Amygdala (tissue), 56 donors: ENCODE measurements at regions not wholly inside any gene's neighbourhood (a gene's known extent, or its start where the extent isn't known, plus 50 kb on each side); places are given as distances from the start of the nearest gene placed in this dataset.
"Not testable (repeated sequence)": the region's sequence is repeated elsewhere in the genome, so short reads cannot be mapped to it uniquely, and the experiment has no call there.

Experiments used
- DNase-seq, 56 donors: peaks; one replicate each; lab custom pipeline; 2025; lab: John Stamatoyannopoulos, UW

DNA sequence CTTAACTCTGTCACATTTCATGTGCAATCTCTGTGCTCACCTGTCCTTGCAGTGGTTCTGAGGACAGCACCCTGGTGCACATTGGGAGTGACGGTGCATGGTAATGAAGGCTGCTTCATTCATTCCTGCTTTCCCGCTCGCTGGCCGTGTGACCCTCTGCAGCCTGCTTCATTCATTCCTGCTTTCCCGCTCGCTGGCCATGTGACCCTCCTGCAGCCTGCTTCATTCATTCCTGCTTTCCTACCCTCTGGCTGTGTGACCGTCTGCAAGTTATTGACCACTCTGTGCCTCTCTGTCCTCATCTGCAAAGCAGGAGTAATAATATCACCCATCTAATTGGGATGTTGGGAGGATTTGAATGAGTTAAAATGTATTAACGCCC lies 189.1 kb upstream of the TMEM132C start:
- DNase-seq = no peak

DNA sequence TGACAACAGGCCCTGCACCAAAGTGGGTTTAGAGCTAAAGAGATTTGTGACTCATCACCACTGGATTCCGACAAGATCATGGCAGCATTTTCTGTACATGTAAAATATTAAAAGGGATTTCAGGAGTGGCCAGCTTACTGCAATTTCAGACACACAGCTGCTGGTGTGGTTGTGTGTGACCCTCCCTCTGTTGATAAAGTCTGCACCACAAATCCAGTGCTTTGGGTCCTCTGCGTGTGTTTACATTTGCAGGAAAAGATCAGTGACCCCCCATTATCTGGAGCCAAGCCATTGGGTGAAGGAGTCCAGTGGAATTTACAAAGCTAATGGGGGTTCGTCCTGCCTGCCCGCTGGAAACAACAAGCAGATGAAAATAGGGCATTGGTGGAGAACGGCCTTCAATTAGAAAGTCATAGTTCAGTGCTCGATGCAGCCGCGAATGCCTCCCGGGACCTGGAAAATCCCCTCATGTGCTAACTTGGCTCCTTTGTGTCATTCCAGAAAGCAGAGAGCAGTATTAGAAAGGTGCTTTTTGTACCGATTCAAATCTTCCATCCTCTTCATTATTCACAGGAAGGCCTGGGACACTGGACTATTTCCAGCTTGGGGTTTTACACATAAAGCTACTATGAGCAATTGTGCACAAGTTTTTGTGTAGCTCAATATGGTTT lies 188.5 kb upstream of the TMEM132C start:
- DNase-seq = no peak

DNA sequence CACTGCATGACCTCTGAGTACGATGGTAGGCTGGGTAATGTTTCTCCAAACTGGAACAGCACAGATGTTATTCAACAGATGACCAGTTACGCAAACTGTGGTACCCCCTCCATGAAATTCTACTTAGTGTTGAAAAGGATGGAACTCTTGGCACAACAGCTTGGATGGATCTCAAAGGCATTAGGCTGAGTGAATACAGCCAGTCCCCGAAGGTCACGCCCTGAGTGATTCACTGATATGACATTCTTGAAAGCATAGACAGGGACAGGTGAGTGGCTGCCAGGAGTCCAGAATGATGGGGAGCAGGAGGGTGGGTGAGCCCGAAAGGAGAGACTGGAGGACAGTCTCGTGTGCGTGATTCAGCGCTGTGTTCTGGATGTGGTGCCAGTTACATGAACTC lies 187.5 kb upstream of the TMEM132C start:
- no peak for DNase-seq

DNA sequence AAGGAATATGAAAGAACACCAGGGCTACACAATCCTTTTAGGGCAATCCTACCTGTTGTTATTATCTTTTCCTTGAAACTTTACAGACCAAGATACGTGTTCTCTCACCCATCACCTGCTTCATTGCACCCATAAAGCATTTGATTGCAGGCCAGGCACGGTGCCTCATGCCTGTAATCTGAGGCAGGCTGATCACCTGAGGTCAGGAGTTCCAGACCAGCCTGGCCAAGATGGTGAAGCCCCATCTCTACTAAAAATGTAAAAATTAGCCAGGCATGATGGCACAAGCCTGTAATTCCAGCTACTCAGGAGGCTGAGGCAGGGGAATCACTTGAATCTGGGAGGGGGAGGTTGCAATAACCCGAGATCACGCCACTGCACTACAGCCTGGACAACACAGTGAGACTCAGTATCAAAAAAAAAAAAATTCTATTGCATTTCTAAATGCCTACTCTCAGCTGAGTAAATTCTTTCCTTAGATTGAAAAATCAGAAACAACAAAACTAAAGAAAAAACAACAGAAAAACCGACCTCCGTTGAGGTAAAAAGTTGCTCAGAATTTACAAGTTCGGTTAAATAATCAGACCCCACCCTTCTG lies 183.7 kb upstream of the TMEM132C start:
- DNase-seq = no peak

DNA sequence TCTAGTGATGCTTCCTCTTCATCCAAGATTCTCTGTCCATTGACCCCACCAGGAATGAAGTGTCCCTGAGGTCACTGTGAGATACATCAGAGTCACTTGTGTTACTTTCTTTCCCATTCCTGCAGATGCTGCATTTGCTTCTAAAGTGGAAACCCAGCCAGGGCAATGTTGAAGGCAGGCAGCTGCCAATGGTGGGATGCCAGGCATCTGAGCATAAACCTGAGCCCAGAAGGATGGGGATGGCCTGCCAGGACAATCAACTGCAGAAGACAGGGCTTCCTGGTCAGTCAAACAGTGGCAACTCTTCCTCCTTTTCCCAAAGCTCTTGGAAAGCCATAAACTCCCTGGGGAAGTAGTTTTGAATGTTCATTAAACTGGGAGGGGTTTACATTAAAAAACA lies 178.0 kb upstream of the TMEM132C start:
- DNase-seq = no peak

DNA sequence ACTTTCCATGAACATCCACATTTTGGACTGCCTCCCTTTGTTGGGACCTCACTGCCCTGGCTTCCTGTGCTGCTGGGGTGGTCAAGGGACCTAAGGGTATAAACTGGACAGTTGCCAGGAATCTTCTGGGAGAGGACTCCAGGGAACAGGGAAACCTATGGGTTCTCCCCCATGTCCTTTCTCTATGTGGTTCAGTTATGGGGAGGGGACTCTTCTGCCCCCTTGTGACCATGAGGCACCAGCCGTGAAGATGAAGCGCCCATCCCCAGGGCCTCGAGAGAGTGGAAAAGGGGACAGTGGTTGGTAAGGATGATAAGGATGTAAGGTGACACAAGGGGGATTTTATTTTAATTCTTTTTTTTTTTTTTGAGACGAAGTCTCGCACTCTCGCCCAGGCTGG lies 177.0 kb upstream of the TMEM132C start:
- DNase-seq = no peak

DNA sequence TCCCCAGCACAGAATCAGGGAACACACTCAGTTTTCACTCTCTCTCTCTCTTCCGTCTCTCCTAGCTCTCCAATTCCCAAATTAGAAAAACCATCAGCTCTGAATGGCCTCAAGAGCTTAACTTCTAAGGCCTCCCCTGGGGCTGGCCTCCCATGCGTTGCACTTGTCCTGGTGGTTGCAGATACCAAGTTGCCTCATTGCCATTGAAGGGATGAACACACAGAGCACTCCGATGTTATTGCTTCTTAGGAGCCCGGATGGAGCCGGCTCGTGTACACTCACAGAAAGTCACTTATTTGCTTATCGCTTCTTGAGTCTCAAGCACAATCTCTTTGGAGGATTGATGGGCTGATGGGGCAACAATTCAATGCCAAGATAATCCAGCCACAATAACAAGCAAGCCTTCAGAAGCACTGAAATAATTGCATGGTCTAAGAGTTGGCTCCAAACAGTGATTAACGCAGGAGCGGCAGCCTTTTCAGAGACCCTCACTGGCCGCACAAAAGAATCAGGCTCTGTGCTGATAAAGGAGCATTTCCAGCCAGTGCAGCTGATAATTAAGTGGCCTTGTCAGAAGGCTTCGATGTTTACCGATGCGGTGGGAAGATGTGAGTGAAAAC lies 175.8 kb upstream of the TMEM132C start:
- no peak for DNase-seq

DNA sequence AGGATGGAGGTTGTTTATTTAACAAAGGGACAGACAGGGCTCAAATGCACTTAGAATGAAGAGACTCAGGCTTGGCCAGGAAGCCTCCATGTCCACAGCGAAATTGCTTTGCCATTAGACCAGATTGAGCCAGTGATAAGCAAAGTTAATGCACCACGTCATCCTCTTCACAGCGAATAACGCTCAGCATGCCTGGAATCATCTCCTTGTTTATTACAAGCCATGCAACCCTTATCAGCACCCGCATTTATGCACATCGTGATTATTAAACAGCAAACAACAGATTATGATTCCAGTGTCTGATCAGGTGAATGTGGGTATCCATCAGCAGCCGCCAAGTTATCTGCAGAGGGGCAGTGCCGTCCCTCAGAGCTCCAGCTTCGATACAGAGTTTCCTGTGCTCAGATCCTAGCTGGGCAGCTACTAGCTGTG lies 175.0 kb upstream of the TMEM132C start:
- DNase-seq = no peak

DNA sequence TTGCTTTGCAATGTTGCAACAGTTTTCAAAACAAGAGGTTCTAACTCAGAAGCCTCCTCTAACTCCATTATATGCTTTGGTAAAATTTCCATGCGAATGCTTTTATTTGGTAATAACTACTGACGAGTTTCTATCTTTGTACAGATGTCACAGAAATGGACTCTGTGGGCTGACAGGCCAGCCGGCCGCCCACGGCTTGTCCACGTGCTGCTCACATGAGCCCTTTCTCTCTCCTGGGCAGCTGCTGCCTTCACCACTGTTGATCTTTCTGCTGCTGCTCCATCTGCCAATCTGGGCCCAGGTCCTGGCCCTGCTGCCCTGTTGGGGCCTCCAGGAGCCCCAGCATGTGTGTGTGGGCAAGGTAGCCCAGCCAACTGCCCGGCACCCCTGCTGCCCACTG lies 168.2 kb upstream of the TMEM132C start:
- no peak for DNase-seq

DNA sequence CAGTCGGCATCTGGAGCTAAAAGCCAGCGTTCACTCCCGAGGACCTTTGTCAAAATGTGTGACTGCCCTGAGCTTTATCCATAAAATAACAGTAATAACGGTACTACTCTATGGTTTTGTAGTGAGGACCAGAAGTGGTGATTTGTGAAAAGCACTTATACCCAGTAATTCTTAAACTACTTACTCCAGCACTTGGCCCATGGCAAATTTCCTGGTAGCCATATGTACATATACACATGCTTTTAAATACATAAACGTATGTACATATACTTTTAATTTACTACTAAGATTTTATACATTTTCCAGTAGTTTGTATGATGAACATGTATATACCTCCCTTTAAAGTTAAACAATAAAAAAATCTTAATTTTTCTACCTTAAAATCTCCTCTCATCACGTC lies 163.8 kb upstream of the TMEM132C start:
- no peak for DNase-seq

DNA sequence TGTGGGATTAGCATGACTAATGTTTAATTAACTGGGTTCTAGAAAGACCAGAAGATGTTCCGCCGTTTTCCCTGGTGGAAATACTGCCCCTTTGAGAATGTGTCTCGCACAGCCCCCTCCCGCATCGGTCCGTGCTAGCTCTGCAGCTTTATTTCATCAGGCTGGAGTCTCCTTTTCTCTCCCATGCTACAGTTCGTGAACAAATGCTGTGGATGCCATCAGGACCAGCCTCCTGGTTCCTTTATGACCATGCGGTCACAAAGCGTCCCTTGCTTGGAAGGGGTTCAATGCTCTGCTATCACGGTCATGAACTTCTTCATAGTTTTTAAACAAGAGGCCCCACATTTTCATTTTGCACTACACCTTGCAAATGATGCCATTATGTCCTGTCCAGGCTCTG lies 157.7 kb upstream of the TMEM132C start:
- no peak for DNase-seq

DNA sequence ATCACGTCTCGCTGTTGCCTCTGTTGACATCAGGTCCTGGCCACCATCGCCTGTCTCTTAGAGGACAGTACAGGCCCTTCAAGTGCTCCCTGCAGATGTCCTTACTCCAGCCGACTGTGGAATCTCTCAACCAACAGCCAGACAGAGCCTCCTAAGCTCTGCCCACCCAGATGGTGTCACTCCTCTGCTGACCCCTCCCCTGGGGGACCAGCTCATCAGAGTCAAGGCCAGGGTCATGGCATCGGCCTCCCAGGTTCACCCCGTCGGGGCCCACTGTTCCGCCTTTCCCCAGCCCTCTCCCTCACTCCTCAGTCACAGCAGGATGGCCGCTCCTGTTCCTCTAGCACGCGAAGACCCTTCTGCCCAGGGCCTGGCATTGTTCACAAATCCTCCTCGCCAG lies 157.3 kb upstream of the TMEM132C start:
- DNase-seq = no peak

DNA sequence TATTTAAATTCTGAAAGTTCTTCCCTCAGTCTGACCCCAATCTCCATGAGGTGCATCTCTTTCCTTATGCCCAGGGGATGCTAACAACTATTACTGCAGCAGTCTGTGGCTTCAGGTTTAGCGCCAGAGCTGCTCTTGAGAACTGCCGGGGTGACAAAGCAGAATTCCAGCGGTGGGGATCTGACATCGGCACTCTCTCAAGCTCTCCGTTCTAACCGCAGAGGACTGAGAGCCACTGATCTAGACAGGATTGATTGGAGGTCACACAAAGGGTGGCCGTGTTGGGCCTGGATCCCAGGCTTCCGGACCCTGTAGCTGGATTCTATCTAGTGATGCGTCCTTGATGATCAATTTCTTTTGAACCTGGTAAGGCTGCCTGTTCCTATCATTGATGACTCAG lies 155.6 kb upstream of the TMEM132C start:
- DNase-seq = no peak

DNA sequence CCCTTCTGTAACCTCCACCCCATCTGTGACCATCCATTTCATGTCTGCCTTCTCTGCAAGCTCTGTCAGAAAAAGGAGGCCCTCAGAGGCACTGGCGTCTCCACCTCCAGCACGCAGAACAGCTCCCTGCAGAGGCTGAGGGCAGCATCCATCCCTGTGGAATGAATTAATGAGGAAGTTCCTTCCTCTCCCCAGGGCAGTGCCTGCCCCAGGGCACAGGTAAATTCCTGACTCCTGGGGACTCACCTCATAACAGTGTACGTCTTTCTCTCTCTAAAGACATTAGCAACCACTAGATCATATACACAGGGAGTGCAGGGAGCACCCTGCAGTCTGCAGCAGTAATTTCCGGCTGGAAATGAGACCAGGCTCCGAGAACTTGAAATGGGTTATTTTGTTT lies 155.0 kb upstream of the TMEM132C start:
- no peak for DNase-seq

DNA sequence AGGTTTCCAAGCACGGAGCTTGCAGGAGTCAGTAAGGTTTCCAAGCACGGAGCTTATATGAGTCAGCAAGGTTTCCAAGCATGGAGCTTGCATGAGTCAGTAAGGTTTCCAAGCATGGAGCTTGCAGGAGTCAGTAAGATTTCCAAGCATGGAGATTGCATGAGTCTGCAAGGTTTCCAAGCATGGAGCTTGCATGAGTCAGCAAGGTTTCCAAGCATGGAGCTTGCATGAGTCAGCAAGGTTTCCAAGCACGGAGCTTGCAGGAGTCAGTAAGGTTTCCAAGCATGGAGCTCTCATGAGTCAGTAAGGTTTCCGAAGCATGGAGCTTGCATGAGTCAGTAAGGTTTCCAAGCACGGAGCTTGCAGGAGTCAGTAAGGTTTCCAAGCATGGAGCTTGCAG lies 153.7 kb upstream of the TMEM132C start:
- DNase-seq = not testable (repeated sequence)

DNA sequence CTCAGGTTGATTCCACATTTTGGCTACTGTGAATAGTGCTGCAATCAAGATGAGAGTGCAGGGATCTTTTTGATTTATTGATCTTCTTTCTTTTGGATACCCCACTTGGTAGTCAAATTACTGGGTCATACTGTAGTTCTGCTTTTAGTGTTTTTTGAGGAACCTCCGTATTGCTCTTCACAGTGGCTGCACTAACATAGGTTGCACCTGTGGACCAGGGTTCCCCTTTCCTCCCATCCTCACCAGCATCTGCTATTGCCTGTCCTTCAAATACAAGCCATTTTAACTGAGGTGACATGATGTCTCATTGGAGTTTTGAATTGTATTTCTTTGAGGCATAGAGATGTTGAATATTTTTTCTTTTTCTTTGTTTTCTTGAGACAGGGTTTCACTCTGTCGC lies 152.5 kb upstream of the TMEM132C start:
- DNase-seq = no peak

DNA sequence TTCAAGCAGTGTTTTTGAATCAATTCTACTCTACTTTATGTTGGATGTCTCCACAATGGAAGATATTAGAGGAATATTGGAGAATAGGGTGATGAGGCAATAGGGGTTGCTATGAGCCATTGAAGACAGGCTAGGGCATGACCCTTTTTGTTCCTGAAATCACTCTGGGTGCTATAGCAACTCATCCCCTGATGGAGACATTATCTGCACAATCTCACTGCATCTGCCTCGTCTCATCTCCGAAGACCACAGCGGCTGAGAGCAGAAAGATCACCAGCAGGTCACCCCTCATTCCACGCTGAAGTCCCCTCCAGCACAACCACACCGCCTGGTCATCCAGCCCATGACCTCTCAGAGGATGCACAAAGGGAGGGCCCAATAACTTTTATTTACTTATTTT lies 150.4 kb upstream of the TMEM132C start:
- DNase-seq = no peak

DNA sequence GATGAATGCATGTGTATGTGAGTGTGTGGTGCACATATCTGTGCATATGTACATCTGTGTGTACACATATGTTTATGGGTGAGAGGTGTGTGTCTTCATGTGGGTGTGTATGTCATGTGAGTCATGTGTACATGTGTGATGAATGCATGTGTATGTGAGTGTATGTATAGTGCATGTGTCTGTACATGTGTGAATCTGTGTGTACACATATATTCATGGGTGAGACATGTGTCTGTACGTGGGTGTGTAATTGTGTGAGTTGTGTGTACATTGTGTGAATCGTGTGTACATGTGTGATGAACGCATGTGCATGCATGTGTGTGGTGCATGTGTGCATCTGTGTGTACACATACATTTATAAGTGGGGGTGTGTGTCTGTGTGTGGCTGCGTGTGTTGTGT lies 146.9 kb upstream of the TMEM132C start:
- no peak for DNase-seq

DNA sequence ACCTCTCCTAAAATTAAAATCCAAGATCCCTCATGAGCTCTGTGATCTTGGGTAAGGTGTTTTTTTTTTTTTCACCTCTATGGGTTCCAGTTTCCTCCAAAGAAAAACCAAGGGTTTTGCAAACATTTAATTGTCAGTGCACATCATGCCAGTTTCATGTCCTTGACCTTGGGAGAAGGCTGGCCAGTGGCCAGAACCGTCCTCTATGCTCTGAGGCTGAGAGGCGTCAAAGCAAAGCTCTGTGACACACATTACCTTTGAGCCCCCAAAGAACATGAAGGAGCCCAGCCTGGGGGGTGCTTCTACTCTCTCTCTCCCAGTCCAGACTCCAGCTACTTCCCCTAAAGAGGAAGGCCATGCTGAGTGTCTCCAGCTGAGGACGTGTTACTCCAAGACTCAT lies 145.5 kb upstream of the TMEM132C start:
- DNase-seq = no peak

DNA sequence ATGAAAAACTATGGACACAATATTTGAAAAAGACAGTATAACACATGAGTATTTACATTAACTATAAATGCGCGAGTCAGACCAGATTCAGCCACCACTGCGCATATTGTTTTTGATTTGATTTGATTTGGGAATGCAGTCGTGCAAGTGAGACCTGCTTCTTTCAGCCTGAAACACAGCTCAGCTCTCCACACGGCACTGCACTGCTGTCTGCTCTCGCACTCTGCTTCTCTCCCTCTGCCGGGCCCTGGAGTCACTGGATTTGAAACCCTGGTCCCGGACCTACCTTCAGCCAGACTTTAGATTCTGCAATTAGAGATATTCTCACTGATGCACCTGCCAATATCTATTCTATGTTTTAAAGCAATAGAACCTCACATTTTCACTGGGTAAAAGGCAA lies 143.9 kb upstream of the TMEM132C start:
- DNase-seq = no peak

DNA sequence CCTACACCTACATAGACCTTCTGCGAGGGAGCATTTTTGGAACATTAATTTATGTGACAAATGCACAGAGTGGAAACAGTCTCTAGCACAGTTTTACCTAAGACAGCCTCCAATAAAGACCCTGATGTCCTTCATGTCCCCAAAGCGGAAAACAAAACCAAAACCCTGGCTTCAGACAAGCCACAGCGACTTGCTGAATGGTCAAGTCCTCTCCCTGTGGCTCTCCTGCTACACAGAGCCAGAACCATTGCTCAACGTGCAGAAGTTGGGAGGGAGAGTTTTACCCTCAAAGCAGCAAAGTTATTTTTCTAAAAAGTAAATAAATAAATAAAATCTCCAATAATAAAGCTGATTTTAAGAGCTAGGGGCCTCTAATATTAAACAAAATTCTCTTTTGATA lies 135.0 kb upstream of the TMEM132C start:
- DNase-seq = no peak

DNA sequence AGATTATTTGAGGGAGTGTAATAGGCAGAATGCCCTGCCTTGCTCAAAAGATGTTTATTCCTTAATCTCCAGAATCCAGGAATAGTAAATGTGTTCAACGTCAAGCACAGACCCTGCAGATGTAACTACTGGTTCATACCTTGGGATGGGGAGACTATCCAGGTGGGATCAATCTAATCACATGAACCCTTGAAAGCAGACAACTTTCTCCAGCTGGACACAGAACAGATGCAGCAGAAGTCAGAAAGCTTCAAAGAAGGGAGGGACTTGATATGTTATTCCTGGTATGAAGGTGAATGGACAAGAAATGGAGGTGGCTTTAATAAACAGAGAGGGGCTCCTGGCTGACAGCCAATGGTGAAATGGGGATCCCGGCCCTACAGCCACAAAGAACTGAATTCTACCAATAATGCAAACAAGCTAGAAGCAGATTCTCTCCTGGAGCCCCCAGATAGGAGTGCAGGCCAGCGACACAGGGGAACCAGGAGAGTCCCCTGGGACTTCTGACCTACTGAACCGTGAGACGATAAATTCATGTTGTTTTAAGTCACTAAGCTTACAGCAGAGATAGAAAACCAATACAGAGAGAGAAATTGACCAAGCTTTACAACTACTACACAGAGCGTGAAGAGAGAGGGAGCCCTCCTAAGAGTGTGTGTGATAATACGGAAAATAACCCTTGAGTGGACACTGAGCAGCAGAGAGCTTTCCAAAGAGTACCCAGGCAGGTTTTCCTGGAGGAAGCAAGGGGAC lies 133.5 kb upstream of the TMEM132C start:
- no peak for DNase-seq
